ENCODE measurements at regions not wholly inside any gene's neighbourhood (a gene's known extent, or its start where the extent isn't known, plus 50 kb on each side); places are given as distances from the start of the nearest gene placed in this dataset.

GRCh38 chr3:73757536-73757935, 132.8 kb upstream of the PDZRN3 start:
- H3K4me3 ChIP-seq: no peak overlapping the region
- no peak for DNase-seq (ENCODE audit: low spot score in 2 of 2)
- no peaks in the 10 kb centered on the region for H3K27me3 ChIP-seq
- no peak for TF ChIP-seq POLR2A (IDR thresholded peaks at IDR 0.05)
- TF ChIP-seq POLR2AphosphoS5 (IDR thresholded peaks at IDR 0.05): no peak
- TF ChIP-seq CTCF (IDR thresholded peaks at IDR 0.05): no peak
- no peak overlapping the region for H3K27ac ChIP-seq
- H3K4me1 ChIP-seq: no peaks in the 10 kb centered on the region
- no peaks in the 10 kb centered on the region for H3K36me3 ChIP-seq
- H3K9me3 ChIP-seq: no peaks in the 10 kb centered on the region
- intact Hi-C loops (cut with DNase I; ENCODE audit: low total_unique reads): no loop called here

GRCh38 chr3:73753985-73754384, 129.2 kb upstream of the PDZRN3 start:
- H3K9me3 ChIP-seq: no peaks in the 10 kb centered on the region
- H3K4me3 ChIP-seq: no peak overlapping the region
- no peaks in the 10 kb centered on the region for H3K4me1 ChIP-seq
- intact Hi-C loops (cut with DNase I; ENCODE audit: low total_unique reads): no loop called here
- H3K27me3 ChIP-seq: no peaks in the 10 kb centered on the region
- no peak for DNase-seq (ENCODE audit: low spot score in 2 of 2)
- no peak for TF ChIP-seq CTCF (IDR thresholded peaks at IDR 0.05)
- TF ChIP-seq POLR2AphosphoS5 (IDR thresholded peaks at IDR 0.05): no peak
- TF ChIP-seq POLR2A (IDR thresholded peaks at IDR 0.05): no peak
- H3K36me3 ChIP-seq: no peaks in the 10 kb centered on the region
- H3K27ac ChIP-seq: no peak overlapping the region

- no peaks in the 10 kb centered on the region for H3K9me3 ChIP-seq
- H3K27ac ChIP-seq: no peak overlapping the region
- no peaks in the 10 kb centered on the region for H3K36me3 ChIP-seq
- DNase-seq (ENCODE audit: low spot score in 2 of 2): no peak
- intact Hi-C loops (cut with DNase I; ENCODE audit: low total_unique reads): no loop called here
- H3K4me1 ChIP-seq: no peaks in the 10 kb centered on the region
- TF ChIP-seq POLR2A (IDR thresholded peaks at IDR 0.05): no peak
- no peak for TF ChIP-seq CTCF (IDR thresholded peaks at IDR 0.05)
- TF ChIP-seq POLR2AphosphoS5 (IDR thresholded peaks at IDR 0.05): no peak
- no peak overlapping the region for H3K4me3 ChIP-seq
- H3K27me3 ChIP-seq: no peaks in the 10 kb centered on the region
Measured at GRCh38 chr3:73752338-73752737, 127.6 kb upstream of the PDZRN3 start.

- intact Hi-C loops (cut with DNase I; ENCODE audit: low total_unique reads): no loop called here
- H3K4me1 ChIP-seq: no peaks in the 10 kb centered on the region
- no peaks in the 10 kb centered on the region for H3K9me3 ChIP-seq
- no peak overlapping the region for H3K27ac ChIP-seq
- no peak overlapping the region for H3K4me3 ChIP-seq
- TF ChIP-seq CTCF (IDR thresholded peaks at IDR 0.05): no peak
- TF ChIP-seq POLR2AphosphoS5 (IDR thresholded peaks at IDR 0.05): no peak
- no peak for TF ChIP-seq POLR2A (IDR thresholded peaks at IDR 0.05)
- no peaks in the 10 kb centered on the region for H3K27me3 ChIP-seq
- DNase-seq (ENCODE audit: low spot score in 2 of 2): no peak
- H3K36me3 ChIP-seq: no peaks in the 10 kb centered on the region
Measured at GRCh38 chr3:73746623-73747022, 121.9 kb upstream of the PDZRN3 start.

- Histone ChIP-seq H3K36me3 (no peaks in the 10 kb centered on the region), H3K4me1 (no peaks in the 10 kb centered on the region), H3K27me3 (no peaks in the 10 kb centered on the region), H3K9me3 (no peaks in the 10 kb centered on the region), H3K4me3 (no peak overlapping the region), H3K27ac (no peak overlapping the region)
- DNase-seq (ENCODE audit: low spot score in 2 of 2): no peak
- no peak for TF ChIP-seq POLR2AphosphoS5 (IDR thresholded peaks at IDR 0.05)
- intact Hi-C loops (cut with DNase I; ENCODE audit: low total_unique reads): no loop called here
Measured at GRCh38 chr3:73745526-73746191, 120.9 kb upstream of the PDZRN3 start.

Measured in breast epithelium (tissue), 4 donors.